ENCODE measurements at regions not wholly inside any gene's neighbourhood (a gene's known extent, or its start where the extent isn't known, plus 50 kb on each side); places are given as distances from the start of the nearest gene placed in this dataset.
A peak's percentile ranks its signal among the peaks of the same experiment; 100 is the strongest.

DNA sequence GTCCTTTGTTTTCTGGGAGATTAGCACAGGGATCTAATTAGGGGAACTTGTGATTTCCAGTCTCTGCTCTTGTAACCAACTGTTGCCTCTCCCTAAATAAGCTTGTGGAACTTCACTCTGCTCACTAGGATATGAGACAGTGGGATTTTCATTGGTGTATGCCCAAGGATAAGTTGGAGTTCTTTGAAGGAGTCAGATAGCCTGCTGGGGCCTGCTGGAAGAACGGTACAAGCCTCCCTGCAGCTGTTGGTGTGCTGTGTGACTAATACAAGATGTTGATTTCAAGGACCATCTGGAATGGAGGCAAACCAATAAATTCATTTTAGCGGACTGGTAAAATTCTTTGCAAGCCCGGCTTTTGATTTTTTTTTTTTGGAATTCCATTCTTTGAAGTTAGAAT lies 167.0 kb downstream of the AASDH start:
- Histone ChIP-seq H3K27me3 (no peaks in the 10 kb centered on the region), H3K27ac (no peak overlapping the region), H3K9me3 (no peaks in the 10 kb centered on the region), H3K36me3 (no peaks in the 10 kb centered on the region), H3K4me1 (no peaks in the 10 kb centered on the region), H3K4me3 (no peak overlapping the region)
- intact Hi-C loops (cut with DNase I; ENCODE audit: low total_unique reads) = no loop called here
- DNase-seq = no peak
- no peak for TF ChIP-seq POLR2A (IDR thresholded peaks at IDR 0.05)
- TF ChIP-seq, protein P1, sequence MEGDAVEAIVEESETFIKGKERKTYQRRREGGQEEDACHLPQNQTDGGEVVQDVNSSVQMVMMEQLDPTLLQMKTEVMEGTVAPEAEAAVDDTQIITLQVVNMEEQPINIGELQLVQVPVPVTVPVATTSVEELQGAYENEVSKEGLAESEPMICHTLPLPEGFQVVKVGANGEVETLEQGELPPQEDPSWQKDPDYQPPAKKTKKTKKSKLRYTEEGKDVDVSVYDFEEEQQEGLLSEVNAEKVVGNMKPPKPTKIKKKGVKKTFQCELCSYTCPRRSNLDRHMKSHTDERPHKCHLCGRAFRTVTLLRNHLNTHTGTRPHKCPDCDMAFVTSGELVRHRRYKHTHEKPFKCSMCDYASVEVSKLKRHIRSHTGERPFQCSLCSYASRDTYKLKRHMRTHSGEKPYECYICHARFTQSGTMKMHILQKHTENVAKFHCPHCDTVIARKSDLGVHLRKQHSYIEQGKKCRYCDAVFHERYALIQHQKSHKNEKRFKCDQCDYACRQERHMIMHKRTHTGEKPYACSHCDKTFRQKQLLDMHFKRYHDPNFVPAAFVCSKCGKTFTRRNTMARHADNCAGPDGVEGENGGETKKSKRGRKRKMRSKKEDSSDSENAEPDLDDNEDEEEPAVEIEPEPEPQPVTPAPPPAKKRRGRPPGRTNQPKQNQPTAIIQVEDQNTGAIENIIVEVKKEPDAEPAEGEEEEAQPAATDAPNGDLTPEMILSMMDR (IDR thresholded peaks at IDR 0.05) = no peak

GRCh38 chr4:56219447-56219846 lies 167.8 kb downstream of the AASDH start:
- H3K4me3 ChIP-seq = no peak overlapping the region
- intact Hi-C loops (cut with DNase I; ENCODE audit: low total_unique reads) = no loop called here
- no peak for DNase-seq
- no peaks in the 10 kb centered on the region for H3K36me3 ChIP-seq
- TF ChIP-seq POLR2A (IDR thresholded peaks at IDR 0.05) = no peak
- TF ChIP-seq, protein P1 (IDR thresholded peaks at IDR 0.05) = no peak
- H3K27ac ChIP-seq = no peak overlapping the region
- H3K4me1 ChIP-seq = no peaks in the 10 kb centered on the region
- H3K27me3 ChIP-seq = no peaks in the 10 kb centered on the region
- no peaks in the 10 kb centered on the region for H3K9me3 ChIP-seq

DNA sequence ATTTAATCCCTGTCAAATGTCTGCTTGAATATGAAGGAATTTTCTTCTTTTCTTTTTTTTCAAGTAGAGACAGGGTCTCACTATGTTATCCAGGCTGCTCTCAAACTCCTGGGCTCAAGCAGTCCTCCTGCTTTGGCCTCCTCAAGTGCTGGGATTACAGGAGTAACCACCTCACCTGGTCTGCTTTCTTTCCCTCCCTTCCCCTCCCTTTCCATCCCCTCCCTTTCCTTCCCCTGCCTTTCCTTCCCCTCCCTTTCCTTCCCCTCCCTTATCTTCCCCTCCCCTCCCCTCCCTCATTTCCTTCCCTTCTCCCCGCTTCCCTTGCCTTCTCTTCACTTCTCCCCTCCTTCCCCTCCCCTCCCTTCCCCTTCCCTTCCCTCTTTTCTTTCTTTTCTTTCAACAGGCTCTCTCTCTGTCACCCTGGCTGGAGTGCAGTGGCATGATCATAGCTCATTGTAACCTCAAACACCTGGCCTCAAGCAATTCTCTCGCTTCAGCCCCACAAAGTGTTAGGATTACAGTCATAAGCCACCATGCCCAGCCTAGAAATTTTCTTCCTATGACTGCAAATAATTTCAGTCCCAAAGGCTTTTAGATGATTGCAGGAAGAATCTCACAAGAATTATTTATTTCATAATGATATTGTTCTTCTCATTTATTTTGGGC lies 168.9 kb downstream of the AASDH start:
- Histone ChIP-seq H3K36me3 (no peaks in the 10 kb centered on the region), H3K9me3 (no peaks in the 10 kb centered on the region), H3K4me1 (no peaks in the 10 kb centered on the region), H3K27me3 (no peaks in the 10 kb centered on the region), H3K4me3 (no peak overlapping the region), H3K27ac (no peak overlapping the region)
- DNase-seq = no peak
- intact Hi-C loops (cut with DNase I; ENCODE audit: low total_unique reads) = no loop called here
- TF ChIP-seq, protein P1 (IDR thresholded peaks at IDR 0.05) = no peak
- TF ChIP-seq POLR2A (IDR thresholded peaks at IDR 0.05) = no peak

- H3K27ac ChIP-seq = no peak overlapping the region
- no peaks in the 10 kb centered on the region for H3K9me3 ChIP-seq
- no peak for TF ChIP-seq POLR2A (IDR thresholded peaks at IDR 0.05)
- TF ChIP-seq, protein P1 (IDR thresholded peaks at IDR 0.05) = no peak
- H3K4me3 ChIP-seq = no peak overlapping the region
- DNase-seq = no peak
- intact Hi-C loops (cut with DNase I; ENCODE audit: low total_unique reads) = no loop called here
- no peaks in the 10 kb centered on the region for H3K36me3 ChIP-seq
- H3K4me1 ChIP-seq = no peaks in the 10 kb centered on the region
- no peaks in the 10 kb centered on the region for H3K27me3 ChIP-seq
Measured at GRCh38 chr4:56217343-56217890, 169.9 kb downstream of the AASDH start.

DNA sequence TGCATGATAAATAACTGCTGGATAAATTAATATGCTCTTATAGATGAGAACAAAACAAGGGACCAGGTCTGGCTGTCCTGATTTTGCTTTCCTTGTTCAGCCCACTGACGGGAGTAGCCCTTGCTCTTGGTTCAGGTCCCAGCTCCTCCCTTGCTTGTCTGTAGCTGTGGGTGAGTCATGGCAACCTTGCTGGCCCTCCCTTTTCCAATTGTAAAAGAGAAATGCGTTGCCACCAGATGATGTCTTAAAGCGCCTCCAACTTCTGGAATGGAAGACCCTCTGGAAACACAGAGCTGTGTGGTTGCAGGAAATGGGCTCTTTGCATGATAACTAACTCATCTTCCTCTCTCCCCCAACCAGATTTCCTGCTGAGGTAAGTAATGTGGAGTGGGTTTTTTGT lies 171.4 kb downstream of the AASDH start:
- H3K9me3 ChIP-seq = no peaks in the 10 kb centered on the region
- intact Hi-C loops (cut with DNase I; ENCODE audit: low total_unique reads) = no loop called here
- peak; percentile 45 to 59 for DNase-seq
- H3K4me1 ChIP-seq = no peaks in the 10 kb centered on the region
- no peaks in the 10 kb centered on the region for H3K27me3 ChIP-seq
- TF ChIP-seq, protein P1 (IDR thresholded peaks at IDR 0.05) = no peak
- no peak for TF ChIP-seq POLR2A (IDR thresholded peaks at IDR 0.05)
- no peaks in the 10 kb centered on the region for H3K36me3 ChIP-seq
- H3K4me3 ChIP-seq = no peak overlapping the region
- no peak overlapping the region for H3K27ac ChIP-seq

Data from uterus (tissue), 3 donors.